ENCODE measurements at regions not wholly inside any gene's neighbourhood (a gene's known extent, or its start where the extent isn't known, plus 50 kb on each side); places are given as distances from the start of the nearest gene placed in this dataset.

DNA sequence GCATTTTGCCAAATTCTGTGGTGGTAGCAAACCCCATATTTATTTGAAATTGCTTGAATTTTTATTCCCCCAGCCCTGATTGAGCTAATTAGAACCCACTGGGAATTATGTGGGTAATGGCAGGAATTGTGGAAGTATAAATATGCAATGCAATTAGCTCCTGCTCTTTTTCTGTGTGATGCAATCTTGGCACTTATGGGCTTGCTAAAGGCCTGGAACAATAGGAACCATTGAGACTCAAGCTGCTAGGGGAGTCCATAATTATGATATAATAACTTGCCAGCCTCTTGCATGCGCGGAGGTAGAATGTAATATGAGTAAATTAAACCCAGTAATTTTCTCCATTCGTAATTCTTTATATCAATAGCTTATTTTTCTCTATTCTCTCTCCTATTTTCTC is 267.6 kb upstream of the THSD7B start:
- Histone ChIP-seq H3K27ac (no peak overlapping the region), H3K4me2 (no peak overlapping the region), H3K4me3 (no peak overlapping the region), H3K4me1 (no peaks in the 10 kb centered on the region), H3K9me3 (no peaks in the 10 kb centered on the region)
- no peak for FAIRE-seq
- no peak for DNase-seq (ENCODE audit: low read depth in 1 of 2, low spot score in 1 of 2)
- TF ChIP-seq CHD2 (IDR thresholded peaks at IDR 0.05; ENCODE audit: low read length, partially characterized antibody) (no peak), POLR2AphosphoS2 (conservative IDR thresholded peaks at IDR 0.05; ENCODE audit: low read length) (no peak), EHF (CRISPR knock-in tag; IDR thresholded peaks at IDR 0.05) (no peak), NFE2L2 (conservative IDR thresholded peaks at IDR 0.05; ENCODE audit: low read length) (no peak), KDM5A (IDR thresholded peaks at IDR 0.05) (no peak), ZC3H11A (IDR thresholded peaks at IDR 0.05) (no peak), EHMT2 (IDR thresholded peaks at IDR 0.05; ENCODE audit: low read depth) (no peak), MAFK (IDR thresholded peaks at IDR 0.05; ENCODE audit: partially characterized antibody) (no peak), CHD4 (IDR thresholded peaks at IDR 0.05; ENCODE audit: borderline replicate concordance) (no peak), FOSB (CRISPR knock-in tag; IDR thresholded peaks at IDR 0.05) (no peak), CBX2 (IDR thresholded peaks at IDR 0.05; ENCODE audit: borderline replicate concordance, low read depth) (no peak), ESRRA (IDR thresholded peaks at IDR 0.05; ENCODE audit: borderline replicate concordance, low read length) (no peak), RAD21 (conservative IDR thresholded peaks at IDR 0.05 in 1 of 2, IDR thresholded peaks at IDR 0.05 in 1 of 2) (no peak), FOXS1 (CRISPR knock-in tag; IDR thresholded peaks at IDR 0.05) (no peak)
- TF ChIP-seq, protein P1, sequence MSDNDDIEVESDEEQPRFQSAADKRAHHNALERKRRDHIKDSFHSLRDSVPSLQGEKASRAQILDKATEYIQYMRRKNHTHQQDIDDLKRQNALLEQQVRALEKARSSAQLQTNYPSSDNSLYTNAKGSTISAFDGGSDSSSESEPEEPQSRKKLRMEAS (IDR thresholded peaks at IDR 0.05), result no peak
- TF ChIP-seq, protein P2, sequence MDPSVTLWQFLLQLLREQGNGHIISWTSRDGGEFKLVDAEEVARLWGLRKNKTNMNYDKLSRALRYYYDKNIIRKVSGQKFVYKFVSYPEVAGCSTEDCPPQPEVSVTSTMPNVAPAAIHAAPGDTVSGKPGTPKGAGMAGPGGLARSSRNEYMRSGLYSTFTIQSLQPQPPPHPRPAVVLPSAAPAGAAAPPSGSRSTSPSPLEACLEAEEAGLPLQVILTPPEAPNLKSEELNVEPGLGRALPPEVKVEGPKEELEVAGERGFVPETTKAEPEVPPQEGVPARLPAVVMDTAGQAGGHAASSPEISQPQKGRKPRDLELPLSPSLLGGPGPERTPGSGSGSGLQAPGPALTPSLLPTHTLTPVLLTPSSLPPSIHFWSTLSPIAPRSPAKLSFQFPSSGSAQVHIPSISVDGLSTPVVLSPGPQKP (IDR thresholded peaks at IDR 0.05; ENCODE audit: low read depth, low read length), result no peak
- TF ChIP-seq, protein P3, sequence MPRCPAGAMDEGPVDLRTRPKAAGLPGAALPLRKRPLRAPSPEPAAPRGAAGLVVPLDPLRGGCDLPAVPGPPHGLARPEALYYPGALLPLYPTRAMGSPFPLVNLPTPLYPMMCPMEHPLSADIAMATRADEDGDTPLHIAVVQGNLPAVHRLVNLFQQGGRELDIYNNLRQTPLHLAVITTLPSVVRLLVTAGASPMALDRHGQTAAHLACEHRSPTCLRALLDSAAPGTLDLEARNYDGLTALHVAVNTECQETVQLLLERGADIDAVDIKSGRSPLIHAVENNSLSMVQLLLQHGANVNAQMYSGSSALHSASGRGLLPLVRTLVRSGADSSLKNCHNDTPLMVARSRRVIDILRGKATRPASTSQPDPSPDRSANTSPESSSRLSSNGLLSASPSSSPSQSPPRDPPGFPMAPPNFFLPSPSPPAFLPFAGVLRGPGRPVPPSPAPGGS (IDR thresholded peaks at IDR 0.05), result no peak
- TF ChIP-seq, protein P4, sequence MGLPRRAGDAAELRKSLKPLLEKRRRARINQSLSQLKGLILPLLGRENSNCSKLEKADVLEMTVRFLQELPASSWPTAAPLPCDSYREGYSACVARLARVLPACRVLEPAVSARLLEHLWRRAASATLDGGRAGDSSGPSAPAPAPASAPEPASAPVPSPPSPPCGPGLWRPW (IDR thresholded peaks at IDR 0.05), result no peak
- TF ChIP-seq, protein P5, sequence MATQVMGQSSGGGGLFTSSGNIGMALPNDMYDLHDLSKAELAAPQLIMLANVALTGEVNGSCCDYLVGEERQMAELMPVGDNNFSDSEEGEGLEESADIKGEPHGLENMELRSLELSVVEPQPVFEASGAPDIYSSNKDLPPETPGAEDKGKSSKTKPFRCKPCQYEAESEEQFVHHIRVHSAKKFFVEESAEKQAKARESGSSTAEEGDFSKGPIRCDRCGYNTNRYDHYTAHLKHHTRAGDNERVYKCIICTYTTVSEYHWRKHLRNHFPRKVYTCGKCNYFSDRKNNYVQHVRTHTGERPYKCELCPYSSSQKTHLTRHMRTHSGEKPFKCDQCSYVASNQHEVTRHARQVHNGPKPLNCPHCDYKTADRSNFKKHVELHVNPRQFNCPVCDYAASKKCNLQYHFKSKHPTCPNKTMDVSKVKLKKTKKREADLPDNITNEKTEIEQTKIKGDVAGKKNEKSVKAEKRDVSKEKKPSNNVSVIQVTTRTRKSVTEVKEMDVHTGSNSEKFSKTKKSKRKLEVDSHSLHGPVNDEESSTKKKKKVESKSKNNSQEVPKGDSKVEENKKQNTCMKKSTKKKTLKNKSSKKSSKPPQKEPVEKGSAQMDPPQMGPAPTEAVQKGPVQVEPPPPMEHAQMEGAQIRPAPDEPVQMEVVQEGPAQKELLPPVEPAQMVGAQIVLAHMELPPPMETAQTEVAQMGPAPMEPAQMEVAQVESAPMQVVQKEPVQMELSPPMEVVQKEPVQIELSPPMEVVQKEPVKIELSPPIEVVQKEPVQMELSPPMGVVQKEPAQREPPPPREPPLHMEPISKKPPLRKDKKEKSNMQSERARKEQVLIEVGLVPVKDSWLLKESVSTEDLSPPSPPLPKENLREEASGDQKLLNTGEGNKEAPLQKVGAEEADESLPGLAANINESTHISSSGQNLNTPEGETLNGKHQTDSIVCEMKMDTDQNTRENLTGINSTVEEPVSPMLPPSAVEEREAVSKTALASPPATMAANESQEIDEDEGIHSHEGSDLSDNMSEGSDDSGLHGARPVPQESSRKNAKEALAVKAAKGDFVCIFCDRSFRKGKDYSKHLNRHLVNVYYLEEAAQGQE (IDR thresholded peaks at IDR 0.05), result no peak
- TF ChIP-seq, protein P6, sequence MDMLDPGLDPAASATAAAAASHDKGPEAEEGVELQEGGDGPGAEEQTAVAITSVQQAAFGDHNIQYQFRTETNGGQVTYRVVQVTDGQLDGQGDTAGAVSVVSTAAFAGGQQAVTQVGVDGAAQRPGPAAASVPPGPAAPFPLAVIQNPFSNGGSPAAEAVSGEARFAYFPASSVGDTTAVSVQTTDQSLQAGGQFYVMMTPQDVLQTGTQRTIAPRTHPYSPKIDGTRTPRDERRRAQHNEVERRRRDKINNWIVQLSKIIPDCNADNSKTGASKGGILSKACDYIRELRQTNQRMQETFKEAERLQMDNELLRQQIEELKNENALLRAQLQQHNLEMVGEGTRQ (IDR thresholded peaks at IDR 0.05), result no peak
- no peak for ATAC-seq
- 11% methylated on average over 3 of the region's 3 CpGs for WGBS (ENCODE audit: missing lambda C conversion rate)
- CTCF ChIA-PET, result no interaction called here
- POLR2A ChIA-PET, result no interaction called here

DNA sequence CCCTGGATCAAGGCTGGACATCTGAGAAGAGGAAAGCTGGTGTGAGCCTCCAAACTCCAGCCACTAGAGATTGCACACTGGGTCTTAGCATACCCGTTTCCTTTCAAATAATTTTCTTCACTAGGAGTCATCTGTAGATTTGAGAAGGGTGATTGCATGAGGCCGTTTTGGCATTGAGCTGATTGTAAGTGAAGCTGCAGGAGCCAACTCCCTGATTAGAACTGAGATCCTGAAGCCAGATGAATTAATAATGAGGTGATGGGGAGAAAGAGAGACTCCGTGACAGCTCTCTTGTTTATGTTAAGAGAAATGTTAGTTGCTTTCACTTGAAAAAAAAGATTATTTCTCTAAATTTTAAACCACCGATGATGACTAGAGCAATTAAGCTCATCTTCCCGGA is 268.4 kb upstream of the THSD7B start:
- no peaks in the 10 kb centered on the region for H3K9me3 ChIP-seq
- POLR2A ChIA-PET, result no interaction called here
- no peaks in the 10 kb centered on the region for H3K4me1 ChIP-seq
- FAIRE-seq (no peak), DNase-seq (ENCODE audit: low read depth in 1 of 2, low spot score in 1 of 2) (no peak), ATAC-seq (no peak)
- no peak overlapping the region for H3K27ac ChIP-seq
- H3K4me3 ChIP-seq, result no peak overlapping the region
- CTCF ChIA-PET, result no interaction called here
- H3K4me2 ChIP-seq, result no peak overlapping the region
- 21% methylated on average over 5 of the region's 5 CpGs for WGBS (ENCODE audit: missing lambda C conversion rate)
- TF ChIP-seq POLR2A (IDR thresholded peaks at IDR 0.05; ENCODE audit: low read length), result no peak

Measured in A549 (cell line).